ENCODE measurements at regions not wholly inside any gene's neighbourhood (a gene's known extent, or its start where the extent isn't known, plus 50 kb on each side); places are given as distances from the start of the nearest gene placed in this dataset.

DNA sequence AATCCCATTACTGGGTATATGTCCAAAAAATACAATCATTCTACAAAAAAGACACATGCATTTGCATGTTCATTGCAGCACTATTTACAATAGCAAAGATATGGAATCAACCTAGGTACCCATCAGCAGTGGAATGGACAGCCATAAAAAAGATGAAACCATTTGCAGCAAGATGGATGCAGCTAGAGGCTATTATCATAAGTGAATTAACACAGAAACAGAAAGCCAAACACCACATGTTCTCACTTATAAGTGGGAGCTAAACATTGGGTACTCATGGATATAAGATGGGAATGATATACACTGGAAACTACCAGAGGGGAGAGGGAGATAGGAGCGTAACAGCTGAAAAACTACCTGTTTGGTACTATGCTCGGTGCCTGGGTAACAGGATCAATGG, 154.0 kb downstream of the TMEM26 start:
- H3K4me3 ChIP-seq (ENCODE audit: low read length): no peak overlapping the region
- intact Hi-C loops (cut with DNase I, micrococcal nuclease): no loop called here

DNA sequence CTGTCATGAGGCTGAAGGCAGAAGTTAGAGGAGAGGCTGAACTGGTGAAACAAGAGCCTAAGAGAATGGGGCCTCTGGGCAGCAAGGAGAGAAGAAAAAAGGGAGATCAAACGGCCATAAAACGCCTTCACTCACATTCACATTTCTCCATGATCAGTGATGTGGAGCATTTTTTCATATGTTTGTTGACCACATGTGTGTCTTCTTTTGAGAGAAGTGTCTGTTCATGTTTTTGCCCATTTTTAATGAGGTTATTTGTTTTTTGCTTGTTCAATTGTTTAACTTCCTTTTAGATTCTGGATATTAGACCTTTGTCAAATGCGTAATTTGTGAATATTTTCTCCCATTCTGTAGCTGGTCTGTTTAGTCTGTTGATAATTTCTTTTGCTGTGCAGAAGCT, 155.0 kb downstream of the TMEM26 start:
- no peaks in the 10 kb centered on the region for H3K36me3 ChIP-seq (ENCODE audit: insufficient read depth, low read length)
- Mint-ChIP-seq H3K4me1 (ENCODE audit: low read depth) (no peaks in the 10 kb centered on the region), H3K27me3 (no peaks in the 10 kb centered on the region), H3K9me3 (peaks cover 3% of the 10 kb centered on the region), H3K4me3 (no peak overlapping the region), H3K27ac (no peak overlapping the region), H3K36me3 (ENCODE audit: low read depth) (no peaks in the 10 kb centered on the region)
- H3K27me3 ChIP-seq (ENCODE audit: control insufficient read depth in 1 of 2, insufficient read depth in 2 of 2, low read length in 2 of 2): no peaks in the 10 kb centered on the region
- DNase-seq (no peak), ATAC-seq (ENCODE audit: poor library complexity) (no peak)
- H3K27ac ChIP-seq (ENCODE audit: low read depth in 1 of 2, low read length in 2 of 2): no peak overlapping the region
- TF ChIP-seq, protein P1, sequence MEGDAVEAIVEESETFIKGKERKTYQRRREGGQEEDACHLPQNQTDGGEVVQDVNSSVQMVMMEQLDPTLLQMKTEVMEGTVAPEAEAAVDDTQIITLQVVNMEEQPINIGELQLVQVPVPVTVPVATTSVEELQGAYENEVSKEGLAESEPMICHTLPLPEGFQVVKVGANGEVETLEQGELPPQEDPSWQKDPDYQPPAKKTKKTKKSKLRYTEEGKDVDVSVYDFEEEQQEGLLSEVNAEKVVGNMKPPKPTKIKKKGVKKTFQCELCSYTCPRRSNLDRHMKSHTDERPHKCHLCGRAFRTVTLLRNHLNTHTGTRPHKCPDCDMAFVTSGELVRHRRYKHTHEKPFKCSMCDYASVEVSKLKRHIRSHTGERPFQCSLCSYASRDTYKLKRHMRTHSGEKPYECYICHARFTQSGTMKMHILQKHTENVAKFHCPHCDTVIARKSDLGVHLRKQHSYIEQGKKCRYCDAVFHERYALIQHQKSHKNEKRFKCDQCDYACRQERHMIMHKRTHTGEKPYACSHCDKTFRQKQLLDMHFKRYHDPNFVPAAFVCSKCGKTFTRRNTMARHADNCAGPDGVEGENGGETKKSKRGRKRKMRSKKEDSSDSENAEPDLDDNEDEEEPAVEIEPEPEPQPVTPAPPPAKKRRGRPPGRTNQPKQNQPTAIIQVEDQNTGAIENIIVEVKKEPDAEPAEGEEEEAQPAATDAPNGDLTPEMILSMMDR (IDR thresholded peaks at IDR 0.05): no peak
- no peak overlapping the region for H3K4me3 ChIP-seq (ENCODE audit: low read length)
- intact Hi-C loops (cut with DNase I, micrococcal nuclease): no loop called here
- ChIA-PET CTCF (interaction anchor here (0.6 kb wide), 1 partner anchor 1198 kb away, joined by 4 read pairs; no protein-coding TSS in a partner anchor), POLR2A (no interaction called here)
- no peaks in the 10 kb centered on the region for H3K9me3 ChIP-seq (ENCODE audit: control insufficient read depth in 1 of 2, insufficient read depth in 1 of 2, low read length in 2 of 2)
- no peaks in the 10 kb centered on the region for H3K4me1 ChIP-seq (ENCODE audit: insufficient read depth, low read length)

More for the DNA sequence above, 154.0 kb downstream of the TMEM26 start:
- no peak overlapping the region for H3K27ac Mint-ChIP-seq
- H3K27me3 Mint-ChIP-seq: no peaks in the 10 kb centered on the region
- H3K4me1 ChIP-seq (ENCODE audit: insufficient read depth, low read length): no peaks in the 10 kb centered on the region
- H3K9me3 ChIP-seq (ENCODE audit: control insufficient read depth in 1 of 2, insufficient read depth in 1 of 2, low read length in 2 of 2): no peaks in the 10 kb centered on the region
- no peak overlapping the region for H3K4me3 Mint-ChIP-seq
- DNase-seq (no peak), ATAC-seq (ENCODE audit: poor library complexity) (no peak)
- no peak overlapping the region for H3K27ac ChIP-seq (ENCODE audit: low read depth in 1 of 2, low read length in 2 of 2)
- no peaks in the 10 kb centered on the region for H3K27me3 ChIP-seq (ENCODE audit: control insufficient read depth in 1 of 2, insufficient read depth in 2 of 2, low read length in 2 of 2)
- TF ChIP-seq, protein P1 (IDR thresholded peaks at IDR 0.05): no peak
- peaks cover 3% of the 10 kb centered on the region for H3K9me3 Mint-ChIP-seq
- no peaks in the 10 kb centered on the region for H3K4me1 Mint-ChIP-seq (ENCODE audit: low read depth)
- CTCF ChIA-PET: no interaction called here
- H3K36me3 ChIP-seq (ENCODE audit: insufficient read depth, low read length): no peaks in the 10 kb centered on the region
- POLR2A ChIA-PET: no interaction called here
- no peaks in the 10 kb centered on the region for H3K36me3 Mint-ChIP-seq (ENCODE audit: low read depth)

DNA sequence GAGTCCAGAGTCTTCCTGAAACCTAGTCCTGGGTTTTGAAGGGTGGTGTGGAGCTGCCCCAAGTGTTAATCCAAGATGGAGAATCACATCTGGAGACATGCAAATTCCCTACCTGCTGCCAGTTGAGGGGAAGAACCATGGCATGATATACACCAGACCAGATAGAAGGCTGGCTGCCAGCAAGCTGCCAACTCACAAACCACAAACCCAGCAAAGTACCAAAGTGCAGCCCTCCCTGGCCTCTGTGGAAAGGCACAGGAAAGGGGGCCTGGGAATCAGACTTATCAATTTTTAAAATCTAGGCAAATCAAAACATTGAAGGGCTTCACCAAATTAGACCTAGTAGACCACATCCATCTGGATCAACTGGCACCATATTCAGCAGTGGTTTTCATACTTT, 157.0 kb downstream of the TMEM26 start:
- Mint-ChIP-seq H3K9me3 (peaks cover 3% of the 10 kb centered on the region), H3K27me3 (no peaks in the 10 kb centered on the region), H3K4me3 (no peak overlapping the region), H3K4me1 (ENCODE audit: low read depth) (no peaks in the 10 kb centered on the region), H3K27ac (no peak overlapping the region), H3K36me3 (ENCODE audit: low read depth) (no peaks in the 10 kb centered on the region)
- ChIA-PET POLR2A (no interaction called here), CTCF (no interaction called here)
- Histone ChIP-seq H3K9me3 (ENCODE audit: control insufficient read depth in 1 of 2, insufficient read depth in 1 of 2, low read length in 2 of 2) (no peaks in the 10 kb centered on the region), H3K27ac (ENCODE audit: low read depth in 1 of 2, low read length in 2 of 2) (no peak overlapping the region), H3K36me3 (ENCODE audit: insufficient read depth, low read length) (no peaks in the 10 kb centered on the region), H3K27me3 (ENCODE audit: control insufficient read depth in 1 of 2, insufficient read depth in 2 of 2, low read length in 2 of 2) (no peaks in the 10 kb centered on the region), H3K4me1 (ENCODE audit: insufficient read depth, low read length) (no peaks in the 10 kb centered on the region), H3K4me3 (ENCODE audit: low read length) (no peak overlapping the region)
- no peak for DNase-seq
- no peak for ATAC-seq (ENCODE audit: poor library complexity)
- intact Hi-C loops (cut with DNase I, micrococcal nuclease): no loop called here
- TF ChIP-seq, protein P1 (IDR thresholded peaks at IDR 0.05): no peak

All from CD4-positive, alpha-beta T cell (primary cell).